Loucy (cell line): ENCODE measurements at regions not wholly inside any gene's neighbourhood (a gene's known extent, or its start where the extent isn't known, plus 50 kb on each side); places are given as distances from the start of the nearest gene placed in this dataset.
"Not testable (repeated sequence)": the region's sequence is repeated elsewhere in the genome, so short reads cannot be mapped to it uniquely, and the experiment has no call there.

Source experiments
- H2AFZ ChIP-seq: fragments of 200-600 bp; sonication (generic); 2 replicates; pipeline ENCODE4 v1.6.0; 2016; ENCODE audit warnings: antibody characterized with exemption, mild to moderate bottlenecking, low read length, moderate library complexity
- H3F3A ChIP-seq: fragments of 200-600 bp; 2 replicates; pipeline ENCODE4 v1.6.0; 2016; ENCODE audit warnings: antibody characterized with exemption, low read depth, mild to moderate bottlenecking
- H3K27me3 ChIP-seq: fragments of 200-600 bp; sonication (generic); 2 replicates; pipeline ENCODE4 v1.6.1; 2014; ENCODE audit warnings: low read length, mild to moderate bottlenecking; ENCODE audit not compliant: insufficient read depth, poor library complexity, severe bottlenecking
- H3K36me3 ChIP-seq: fragments of 200-600 bp; sonication (generic); 2 replicates; pipeline ENCODE4 v1.6.1; 2016; ENCODE audit warnings: low read length; ENCODE audit not compliant: insufficient read depth
- H3K4me1 ChIP-seq: fragments of 200-600 bp; sonication (generic); 2 replicates; pipeline ENCODE4 v1.5.1; 2014; ENCODE audit warnings: low read length, mild to moderate bottlenecking; ENCODE audit not compliant: insufficient read depth, poor library complexity, severe bottlenecking
- H3K4me2 ChIP-seq: fragments of 200-600 bp; sonication (generic); 2 replicates; pipeline ENCODE4 v1.6.0; 2014; ENCODE audit warnings: antibody characterized with exemption, low read length, low read depth, mild to moderate bottlenecking; ENCODE audit not compliant: poor library complexity, severe bottlenecking
- H3K4me3 ChIP-seq: fragments of 200-600 bp; sonication (generic); 2 replicates; pipeline ENCODE4 v1.5.1; 2014; ENCODE audit warnings: low read length, mild to moderate bottlenecking, mixed read lengths; ENCODE audit not compliant: poor library complexity, severe bottlenecking
- H3K79me2 ChIP-seq: fragments of 200-600 bp; sonication (generic); 2 replicates; pipeline ENCODE4 v1.6.1; 2014; ENCODE audit warnings: low read length; ENCODE audit not compliant: insufficient read depth
- H3K9ac ChIP-seq: fragments of 200-600 bp; sonication (generic); 2 replicates; pipeline ENCODE4 v1.6.0; 2014; ENCODE audit warnings: mild to moderate bottlenecking, low read depth, low read length, moderate library complexity; ENCODE audit not compliant: poor library complexity, severe bottlenecking
- H3K9me2 ChIP-seq: fragments of 200-600 bp; sonication (generic); replicated peaks from 2 replicates; pipeline ENCODE4 v1.6.1; 2016; ENCODE audit warnings: low read depth, low read length, mixed read lengths
- H3K9me3 ChIP-seq: fragments of 200-600 bp; sonication (generic); 2 replicates; pipeline ENCODE4 v1.6.1; 2014; ENCODE audit warnings: mild to moderate bottlenecking, antibody characterized with exemption, low read length, low read depth; ENCODE audit not compliant: insufficient read depth
- H4K20me1 ChIP-seq: fragments of 200-600 bp; sonication (generic); 2 replicates; pipeline ENCODE4 v1.6.0; 2014; ENCODE audit warnings: antibody characterized with exemption, low read length, mild to moderate bottlenecking; ENCODE audit not compliant: insufficient read depth, poor library complexity, severe bottlenecking
- CTCF ChIP-seq: fragments of 200-600 bp; sonication (generic); conservative IDR thresholded peaks from 2 replicates; pipeline ENCODE4 v1.5.1; 2014; ENCODE audit warnings: mild to moderate bottlenecking, antibody characterized with exemption, low read length
- EZH2phosphoT487 ChIP-seq: fragments of 200-600 bp; IDR thresholded peaks from 2 replicates; pipeline ENCODE4 v1.6.1; 2018; ENCODE audit warnings: antibody characterized with exemption, mild to moderate bottlenecking, moderate library complexity, borderline replicate concordance

- TF ChIP-seq EZH2phosphoT487 (no peak), CTCF (no peak)
- no peaks in the 10 kb centered on the region for H4K20me1 ChIP-seq
- no peaks in the 10 kb centered on the region for H3F3A ChIP-seq
- no peaks in the 10 kb centered on the region for H3K36me3 ChIP-seq
- H3K9me2 ChIP-seq = no peaks in the 10 kb centered on the region
- H3K9me3 ChIP-seq = no peaks in the 10 kb centered on the region
- H3K4me2 ChIP-seq = no peak overlapping the region
- no peak overlapping the region for H2AFZ ChIP-seq
- no peak overlapping the region for H3K4me3 ChIP-seq
- no peaks in the 10 kb centered on the region for H3K79me2 ChIP-seq
- H3K27me3 ChIP-seq = no peaks in the 10 kb centered on the region
- H3K9ac ChIP-seq = no peak overlapping the region
- no peaks in the 10 kb centered on the region for H3K4me1 ChIP-seq
These were observed 92.4 kb downstream of the ISX start for GRCh38 chr22:35158336-35158735.

- Histone ChIP-seq H3K4me2 (no peak overlapping the region), H3K9me2 (no peaks in the 10 kb centered on the region), H3F3A (no peaks in the 10 kb centered on the region), H3K27me3 (no peaks in the 10 kb centered on the region), H3K9me3 (no peaks in the 10 kb centered on the region), H4K20me1 (no peaks in the 10 kb centered on the region), H3K36me3 (no peaks in the 10 kb centered on the region), H3K4me3 (no peak overlapping the region), H3K79me2 (no peaks in the 10 kb centered on the region), H3K4me1 (no peaks in the 10 kb centered on the region), H3K9ac (no peak overlapping the region), H2AFZ (no peak overlapping the region)
- TF ChIP-seq EZH2phosphoT487 (no peak), CTCF (no peak)
These were observed 93.4 kb downstream of the ISX start for GRCh38 chr22:35159343-35159742.

- Histone ChIP-seq H3K4me1 (no peaks in the 10 kb centered on the region), H4K20me1 (no peaks in the 10 kb centered on the region), H3K36me3 (no peaks in the 10 kb centered on the region), H3K79me2 (no peaks in the 10 kb centered on the region), H3K4me2 (no peak overlapping the region), H3K9me3 (no peaks in the 10 kb centered on the region), H3K4me3 (no peak overlapping the region), H3F3A (no peaks in the 10 kb centered on the region), H3K27me3 (no peaks in the 10 kb centered on the region), H3K9ac (no peak overlapping the region), H3K9me2 (no peaks in the 10 kb centered on the region), H2AFZ (no peak overlapping the region)
- TF ChIP-seq EZH2phosphoT487 (no peak), CTCF (no peak)
These were observed 94.3 kb downstream of the ISX start for GRCh38 chr22:35160268-35160667.

- not testable (repeated sequence) for H3K9me2 ChIP-seq, H3K36me3 ChIP-seq, H2AFZ ChIP-seq, H3K79me2 ChIP-seq, H3F3A ChIP-seq, H3K9me3 ChIP-seq, H4K20me1 ChIP-seq, H3K9ac ChIP-seq, H3K4me3 ChIP-seq, H3K27me3 ChIP-seq, H3K4me2 ChIP-seq, H3K4me1 ChIP-seq
These were observed 91.4 kb upstream of the HMGXB4 start for GRCh38 chr22:35165896-35166295.
